ENCODE measurements at regions not wholly inside any gene's neighbourhood (a gene's known extent, or its start where the extent isn't known, plus 50 kb on each side); places are given as distances from the start of the nearest gene placed in this dataset.

DNA sequence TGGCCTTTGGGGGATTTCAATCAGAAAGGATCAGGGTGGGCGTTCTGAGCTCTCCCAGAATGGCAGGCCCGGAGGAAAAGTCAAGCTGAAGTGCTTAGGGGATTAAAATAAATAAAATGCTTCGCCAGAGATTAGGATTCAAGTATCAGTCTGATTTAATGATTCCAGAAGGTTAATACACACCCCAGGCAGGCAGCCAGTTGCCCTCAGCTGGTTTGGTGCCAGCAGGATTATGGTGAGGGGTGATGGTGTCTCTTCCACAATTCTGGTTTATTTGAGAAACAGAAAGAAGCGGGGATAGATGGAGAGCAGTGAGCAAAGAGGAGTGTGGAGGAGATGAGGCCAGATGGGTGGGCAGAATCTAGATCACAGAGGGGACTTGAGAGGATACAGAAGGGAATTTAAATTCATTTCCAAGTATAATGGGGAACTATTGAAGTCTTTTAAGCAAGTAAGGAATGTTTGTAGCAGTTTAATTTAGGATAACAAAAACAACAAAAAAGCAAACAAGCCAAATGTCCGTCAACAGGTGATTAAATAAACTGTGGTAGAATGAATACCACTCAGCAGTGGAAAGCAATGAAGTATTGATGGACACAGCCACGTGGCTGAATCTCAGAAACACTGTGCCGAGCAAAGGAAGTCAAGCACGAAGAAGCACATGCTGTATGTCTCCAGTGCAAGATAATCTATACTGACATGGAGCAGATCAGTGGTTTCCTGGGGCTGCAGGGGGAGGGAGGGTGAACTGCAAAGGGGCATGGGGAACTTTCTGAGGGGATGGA, 297.7 kb downstream of the MSX2 start:
- ATAC-seq = no peak

DNA sequence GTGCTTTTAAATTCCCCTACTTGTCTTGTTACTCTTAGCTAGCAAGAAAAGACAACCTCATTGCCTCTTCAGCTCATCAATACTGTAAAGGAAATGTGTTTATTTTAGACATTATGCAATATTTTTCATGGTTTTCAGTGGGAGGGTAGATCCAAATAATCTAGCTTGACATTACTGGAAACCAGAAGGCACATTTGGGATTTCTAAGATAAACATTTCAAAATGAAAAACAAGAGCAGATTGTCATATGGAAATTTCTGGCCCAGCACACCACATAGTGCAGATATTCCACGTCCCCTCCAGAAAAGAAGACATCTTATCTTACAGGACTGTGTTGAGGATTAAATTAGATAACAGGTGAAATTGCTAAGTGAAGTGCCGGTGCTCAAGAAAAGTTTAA, 296.9 kb downstream of the MSX2 start:
- ATAC-seq = no peak

DNA sequence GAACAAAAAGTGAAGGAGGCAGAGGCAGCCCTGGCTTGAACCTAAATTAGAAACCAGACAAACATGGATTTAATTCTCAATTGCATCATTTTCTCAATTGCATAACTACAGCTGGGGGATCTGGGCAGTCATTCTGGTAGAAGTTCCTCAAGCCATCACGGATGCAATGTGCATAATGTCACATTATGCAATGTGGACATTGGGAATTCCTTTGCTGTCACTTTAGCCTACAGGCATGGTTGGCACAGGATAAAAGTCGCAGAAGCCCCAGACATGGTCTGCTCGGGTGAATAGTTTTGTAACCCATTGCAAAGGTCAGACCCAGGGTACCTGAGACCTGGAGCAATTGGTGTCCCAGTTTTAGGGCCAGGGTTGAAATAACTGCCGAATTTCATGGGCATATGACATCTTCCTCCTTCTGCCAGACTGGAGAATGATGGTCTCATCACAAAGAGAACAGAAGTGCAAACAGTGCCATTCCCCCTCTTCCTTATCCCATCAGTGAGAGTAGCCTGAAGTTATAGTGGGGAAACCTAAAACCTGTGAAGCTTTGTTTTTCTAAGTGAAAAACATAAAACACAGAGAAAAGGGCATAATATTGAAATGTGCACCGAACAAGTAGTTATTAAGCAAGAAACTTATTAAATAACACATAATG, 290.8 kb downstream of the MSX2 start:
- no peak for ATAC-seq

DNA sequence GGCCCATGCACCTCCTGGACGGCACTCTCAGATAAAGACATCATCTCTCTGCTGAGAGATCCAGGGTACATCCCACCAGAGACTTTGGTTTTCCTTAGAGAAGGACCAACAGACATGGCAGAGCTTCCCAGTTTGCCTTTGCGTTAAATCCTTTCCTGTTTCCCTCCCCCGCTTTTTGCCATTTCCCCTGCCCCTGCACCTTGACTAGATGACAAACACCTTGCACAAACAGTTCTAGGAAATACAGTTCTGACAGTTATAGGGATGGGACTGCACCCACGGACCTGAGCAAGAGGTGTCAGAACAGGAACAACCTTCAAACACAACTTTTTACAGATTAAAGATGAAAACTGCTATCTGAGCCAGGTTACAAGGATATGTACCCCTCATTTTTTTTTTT, 288.9 kb downstream of the MSX2 start:
- ATAC-seq = no peak

DNA sequence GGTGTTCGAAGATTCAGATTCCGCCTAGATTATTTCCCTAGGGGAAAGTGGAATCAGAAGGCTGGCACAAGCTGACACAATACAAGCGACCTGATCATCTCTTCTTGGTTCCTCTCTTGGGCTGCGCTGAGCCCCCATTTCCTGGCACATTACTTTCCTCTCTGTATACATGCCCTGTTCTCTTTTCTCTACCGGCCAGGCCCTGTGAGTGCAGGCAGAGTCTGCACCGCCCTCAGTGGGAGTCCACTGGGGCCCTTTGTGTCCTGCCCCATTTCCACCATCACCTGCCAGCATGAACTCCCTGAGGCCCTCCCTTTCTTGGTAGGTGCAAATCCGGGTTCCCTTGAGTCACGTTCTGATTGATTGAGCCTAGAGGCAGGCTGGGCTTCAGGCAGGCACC, 287.9 kb downstream of the MSX2 start:
- no peak for ATAC-seq

DNA sequence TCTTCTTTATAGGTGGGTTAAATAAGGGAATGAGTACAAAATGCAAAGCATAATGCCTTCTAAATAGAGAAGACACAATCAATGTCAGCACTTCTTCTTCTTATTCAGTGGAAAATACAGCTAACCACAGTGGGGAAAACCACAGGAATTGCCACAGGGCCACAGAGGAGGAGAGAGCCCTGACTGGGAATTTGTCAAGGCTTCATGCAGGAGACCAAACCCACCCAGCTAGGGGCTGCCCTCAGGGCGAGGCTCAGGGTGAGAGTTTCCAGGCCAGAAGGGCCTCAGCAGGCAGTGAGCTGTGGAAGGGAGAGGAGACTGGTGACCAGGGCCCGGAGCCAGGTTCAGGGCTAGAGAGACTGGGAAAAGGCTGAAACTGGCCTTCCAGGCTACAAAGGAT, 279.1 kb downstream of the MSX2 start:
- ATAC-seq = no peak

DNA sequence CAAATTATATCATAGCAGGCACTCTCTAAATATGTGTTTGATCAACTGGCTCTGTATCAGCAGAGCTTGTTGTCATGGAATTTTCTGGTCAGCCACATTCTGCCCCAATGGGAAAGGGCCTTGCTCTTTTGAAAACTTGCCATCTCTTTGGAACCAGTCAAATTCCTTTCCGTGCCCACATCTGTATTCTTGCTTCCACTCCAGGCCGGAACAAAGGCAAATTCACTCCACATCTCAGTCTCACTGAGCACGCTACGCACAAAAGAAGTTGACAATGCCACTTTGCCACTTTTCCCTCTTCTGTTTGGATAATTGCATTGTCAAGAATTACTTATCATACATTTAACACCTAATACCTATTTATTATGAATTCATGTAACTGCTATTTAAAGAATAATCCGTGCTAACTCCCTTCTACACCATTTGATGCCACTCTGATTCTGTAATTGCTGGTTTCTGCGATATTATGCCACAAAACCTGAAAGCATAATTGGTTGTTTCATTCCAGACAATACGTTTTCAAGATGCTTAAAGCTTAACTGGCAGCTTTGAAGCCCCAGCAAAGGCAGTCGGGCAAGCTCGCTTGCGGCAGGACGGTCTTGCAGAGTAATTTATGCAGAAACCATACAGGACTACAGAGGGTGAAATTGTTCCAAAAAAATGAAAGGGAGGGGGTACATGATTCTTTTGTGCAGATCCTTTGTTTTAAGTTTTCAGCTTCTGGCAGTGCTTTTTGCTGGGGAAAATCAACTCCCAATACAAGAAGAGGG, 277.7 kb downstream of the MSX2 start:
- no peak for ATAC-seq

DNA sequence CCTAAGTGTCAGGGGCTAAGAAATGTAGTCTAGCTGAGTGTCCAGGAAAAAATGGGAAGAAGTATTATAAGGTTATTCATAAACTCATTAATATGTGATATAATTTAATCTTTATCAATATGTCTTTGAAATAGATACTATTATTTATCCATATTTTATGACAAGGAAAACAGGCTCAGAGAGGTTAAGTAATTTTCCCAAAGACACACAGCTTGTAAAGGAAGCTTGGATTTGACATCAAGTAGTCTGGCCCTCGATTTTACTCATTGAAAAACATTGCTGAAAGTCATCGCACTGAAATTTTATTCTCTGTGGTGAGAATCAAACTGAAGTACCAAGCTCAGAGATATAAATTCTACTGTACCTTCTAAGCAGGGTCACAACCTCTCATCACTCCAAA, 276.9 kb downstream of the MSX2 start:
- no peak for ATAC-seq

DNA sequence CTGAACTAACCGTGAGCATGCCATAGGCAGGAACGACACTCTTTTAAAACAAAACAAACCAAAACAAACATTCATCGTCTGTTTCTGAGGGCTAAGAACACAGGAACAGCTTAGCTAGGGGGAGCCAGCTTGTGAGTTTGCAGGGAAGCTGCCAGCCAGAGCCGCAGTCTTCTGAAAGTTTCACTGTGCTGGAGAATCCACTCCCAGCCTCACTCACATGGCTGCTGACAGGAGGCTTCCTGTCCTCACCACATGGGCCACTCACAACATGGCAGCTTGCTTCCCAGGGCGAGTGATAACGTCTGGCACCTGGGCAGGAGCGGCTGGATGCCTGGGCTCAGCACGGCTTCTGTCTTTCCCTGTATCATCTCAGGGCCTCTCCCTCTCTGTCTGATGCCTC, 275.2 kb downstream of the MSX2 start:
- no peak for ATAC-seq

DNA sequence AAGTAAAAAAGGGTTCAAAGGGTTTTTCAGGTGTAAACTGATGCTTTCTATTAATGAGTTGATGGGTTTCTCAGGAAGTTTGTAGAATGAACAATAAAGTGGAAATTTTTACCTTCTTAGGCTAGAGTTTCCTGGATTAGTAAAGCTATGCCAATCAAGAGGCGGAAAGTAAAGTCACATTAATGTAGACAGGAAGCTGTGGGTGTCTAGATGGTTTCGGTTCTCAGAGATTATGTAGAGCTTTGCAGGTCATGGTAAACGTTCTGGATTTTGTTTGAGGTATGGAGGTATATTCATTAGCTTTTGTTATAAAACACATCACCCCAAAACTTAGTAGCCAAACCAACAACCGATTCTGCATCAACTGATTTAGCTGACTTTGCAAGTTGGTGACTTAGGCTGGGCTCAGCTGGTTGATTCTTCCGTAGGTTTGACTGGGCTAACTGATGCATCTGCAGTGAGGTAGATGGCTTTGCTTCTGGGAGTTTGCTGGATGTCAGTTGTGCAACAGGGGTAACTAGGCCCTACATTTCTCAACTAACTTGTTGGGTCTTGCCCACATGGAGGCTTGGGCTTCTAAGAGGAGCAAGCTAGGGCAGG, 273.8 kb downstream of the MSX2 start:
- no peak for ATAC-seq

DNA sequence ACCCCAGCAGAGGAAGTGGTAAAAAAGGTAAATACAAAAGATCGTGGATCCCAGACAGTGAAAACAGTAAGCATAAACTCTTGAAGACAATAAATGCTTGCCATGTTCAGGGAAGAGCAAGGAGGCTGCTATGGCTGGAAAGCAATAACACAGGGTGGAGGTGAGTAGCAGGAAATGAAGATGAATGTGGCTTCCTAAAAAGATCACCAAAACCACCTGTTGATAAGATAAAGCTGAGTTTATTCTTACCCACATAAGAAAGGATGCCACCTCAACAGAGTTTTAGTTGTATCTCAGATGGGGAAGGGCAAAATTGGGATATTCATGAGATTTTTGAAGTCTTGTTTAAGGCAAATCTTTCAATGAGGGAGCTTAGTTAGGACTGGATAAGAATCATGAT, 273.3 kb downstream of the MSX2 start:
- no peak for ATAC-seq

DNA sequence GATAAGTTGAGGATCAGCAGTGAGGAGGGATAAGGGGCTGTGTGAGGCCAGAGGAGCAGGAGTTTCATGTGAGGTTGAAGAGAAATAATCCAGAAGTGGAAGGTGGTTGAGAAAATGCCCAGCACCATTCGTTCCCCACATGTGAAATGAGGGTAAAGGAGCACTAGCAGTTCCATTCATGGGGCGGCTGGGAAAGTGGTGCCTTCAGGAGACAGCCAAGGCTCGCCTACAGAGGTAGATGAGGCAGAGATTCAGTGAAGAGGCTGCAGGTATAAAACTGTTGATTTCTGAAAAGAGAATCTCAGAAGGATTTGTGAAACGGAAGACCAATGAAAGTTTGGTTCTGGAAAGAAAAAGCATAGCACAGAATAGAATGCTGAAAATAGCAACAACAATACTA, 272.6 kb downstream of the MSX2 start:
- ATAC-seq = no peak

DNA sequence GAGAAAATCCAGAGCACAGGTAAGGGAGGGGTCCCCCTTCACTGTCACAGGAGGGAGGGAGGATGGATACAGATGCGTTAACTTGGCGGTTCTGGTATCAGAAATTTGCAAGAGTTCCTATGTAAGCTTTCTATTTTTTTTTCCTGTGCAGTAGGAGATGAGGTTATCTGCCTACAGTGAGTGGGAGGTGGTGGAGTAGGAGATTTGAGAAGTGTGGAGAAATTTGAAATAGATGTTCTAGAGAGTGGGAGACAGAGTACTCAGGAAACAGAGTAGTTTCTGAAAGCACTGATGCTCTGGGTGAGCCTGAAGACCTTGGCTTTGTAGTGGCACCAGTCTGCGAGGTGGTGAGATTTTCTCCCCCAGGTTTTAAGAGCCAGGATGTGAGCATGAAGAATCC, 271.4 kb downstream of the MSX2 start:
- no peak for ATAC-seq

DNA sequence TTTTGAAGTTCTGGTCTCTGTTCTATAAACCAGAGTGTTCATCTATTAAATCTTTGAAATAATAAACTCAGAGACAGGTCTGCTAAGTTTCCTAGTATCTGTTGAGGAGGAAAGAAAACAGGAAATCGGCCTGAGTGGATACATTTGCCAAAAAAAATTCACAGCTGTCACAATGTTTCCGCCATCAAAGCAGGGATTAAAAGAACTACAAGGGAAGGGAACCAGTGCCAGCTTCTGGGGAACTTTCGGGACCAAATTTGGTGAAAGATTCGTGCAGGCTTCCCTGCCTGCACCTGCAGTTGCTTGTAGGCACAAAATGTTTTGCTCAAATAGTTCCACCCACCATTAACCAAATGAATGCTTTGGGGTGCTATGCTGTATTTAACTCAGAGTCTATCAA, 267.5 kb downstream of the MSX2 start:
- no peak for ATAC-seq

DNA sequence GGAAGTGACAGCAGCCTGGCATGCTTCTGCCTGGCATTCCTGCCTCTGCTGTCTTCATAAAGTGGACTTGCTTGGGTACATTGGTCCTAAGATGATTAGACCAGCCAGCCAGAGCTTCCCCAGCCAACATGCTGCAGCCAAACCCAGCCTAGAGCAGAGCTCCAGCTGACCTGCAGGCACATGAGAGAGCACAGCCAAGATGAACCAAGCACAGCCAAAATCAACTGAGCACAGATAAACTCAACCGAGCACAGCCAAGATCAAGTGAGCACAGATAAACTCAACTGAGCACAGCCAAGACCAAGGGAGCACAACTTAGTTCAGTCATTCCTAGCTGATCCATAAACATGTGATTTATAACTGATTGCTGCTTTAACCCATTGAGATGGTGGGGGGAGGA, 266.5 kb downstream of the MSX2 start:
- no peak for ATAC-seq

DNA sequence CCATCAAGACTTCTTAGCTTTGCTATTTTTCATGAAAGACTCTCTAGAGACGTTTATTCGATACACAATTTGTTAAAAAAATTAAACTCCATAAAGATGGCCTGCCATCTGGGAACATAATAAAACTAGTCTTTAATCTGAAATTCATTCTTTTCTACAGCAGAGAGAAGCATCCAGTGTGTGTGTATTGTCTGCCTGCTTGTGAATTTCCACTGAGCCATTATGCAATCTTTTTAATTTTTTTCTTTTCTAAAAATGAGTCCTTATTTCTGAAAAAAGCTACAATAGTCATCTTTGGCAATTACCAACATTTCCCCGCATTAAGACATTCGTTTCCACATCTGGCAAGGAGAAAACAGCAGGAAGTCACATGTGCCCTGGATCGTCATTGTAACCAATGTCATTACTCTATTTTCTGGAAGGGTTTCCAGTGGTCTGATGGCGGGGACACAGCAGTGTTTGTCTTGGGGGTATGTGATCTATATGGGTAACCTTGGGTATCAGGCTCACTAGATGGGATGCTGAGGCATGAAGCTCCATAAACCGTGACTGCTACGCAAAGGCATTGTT, 263.1 kb downstream of the MSX2 start:
- ATAC-seq = no peak

DNA sequence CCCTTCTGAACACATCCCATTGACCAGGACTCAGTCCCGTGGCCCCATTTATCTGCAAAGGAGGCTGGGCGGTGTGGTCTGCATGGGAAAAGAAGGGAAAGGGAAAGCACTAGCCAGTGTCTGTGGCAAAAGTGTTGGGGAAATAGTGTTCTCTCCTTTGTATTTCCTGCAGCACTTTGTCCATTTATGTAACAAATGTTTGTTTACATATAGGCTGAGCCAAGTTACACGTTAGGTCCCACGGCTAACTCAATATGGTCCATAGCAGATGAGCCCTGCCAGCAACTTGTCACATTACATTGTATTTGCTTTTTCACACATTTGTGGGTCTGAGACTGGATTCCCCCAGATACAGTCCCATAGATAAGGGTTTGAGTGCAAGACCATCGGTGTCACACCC, 260.5 kb downstream of the MSX2 start:
- no peak for ATAC-seq

DNA sequence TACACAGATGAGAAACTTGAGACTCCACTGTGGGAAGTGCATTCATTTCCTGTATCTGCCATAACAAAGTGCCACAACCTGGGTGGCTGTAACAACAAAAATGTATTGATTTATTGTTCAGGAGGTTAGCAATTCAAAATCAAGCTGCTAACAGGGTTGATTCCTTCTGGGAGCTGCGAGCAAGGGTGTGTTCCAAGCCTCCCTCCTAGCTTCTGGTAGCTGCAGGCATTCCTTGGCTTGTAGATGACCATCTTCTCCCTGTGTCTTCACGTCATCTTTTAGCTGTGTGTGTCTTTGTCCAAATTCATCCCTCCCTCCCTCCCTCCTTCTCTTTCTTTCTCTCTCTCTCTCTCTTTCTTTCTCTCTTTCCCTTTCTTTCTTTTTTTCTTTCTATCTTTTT, 258.1 kb downstream of the MSX2 start:
- ATAC-seq = no peak

DNA sequence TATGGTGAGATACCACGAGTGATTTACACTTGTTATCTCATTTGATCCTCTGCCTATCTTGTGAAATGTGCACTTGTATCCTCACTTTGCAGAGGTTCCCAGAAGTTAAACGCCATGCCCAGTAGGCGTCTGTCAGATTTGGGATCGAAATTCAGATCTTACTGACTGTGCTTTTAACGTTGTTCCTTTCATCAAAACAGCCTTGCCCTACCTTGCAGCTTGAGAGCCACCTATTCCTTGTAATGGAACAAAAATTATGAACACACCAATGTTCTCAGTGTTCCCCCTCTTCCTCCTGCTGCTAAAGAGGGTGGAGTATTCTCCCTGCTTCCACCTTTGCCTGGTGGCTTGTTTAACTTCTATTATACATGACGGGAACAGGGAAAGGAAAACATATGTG, 257.0 kb downstream of the MSX2 start:
- no peak for ATAC-seq

DNA sequence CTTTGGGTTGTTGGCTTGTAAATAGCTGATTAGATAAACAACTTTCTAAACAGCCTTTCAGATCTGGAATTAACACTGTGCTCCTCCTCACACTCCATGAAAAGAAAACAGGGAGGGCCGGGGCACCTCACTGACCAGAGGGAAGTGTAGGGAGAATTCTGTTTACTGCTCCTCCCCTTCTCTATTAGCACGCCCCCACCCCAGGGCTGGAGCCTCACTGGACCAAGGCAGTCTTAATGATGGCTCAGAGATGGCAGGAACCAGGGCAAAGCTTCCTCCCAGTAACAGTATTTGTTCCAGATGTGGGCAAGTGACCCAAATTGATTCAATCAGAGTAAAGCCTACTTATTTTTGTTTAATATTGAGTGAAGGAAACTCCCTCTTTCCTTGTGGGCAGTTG, 256.6 kb downstream of the MSX2 start:
- no peak for ATAC-seq

DNA sequence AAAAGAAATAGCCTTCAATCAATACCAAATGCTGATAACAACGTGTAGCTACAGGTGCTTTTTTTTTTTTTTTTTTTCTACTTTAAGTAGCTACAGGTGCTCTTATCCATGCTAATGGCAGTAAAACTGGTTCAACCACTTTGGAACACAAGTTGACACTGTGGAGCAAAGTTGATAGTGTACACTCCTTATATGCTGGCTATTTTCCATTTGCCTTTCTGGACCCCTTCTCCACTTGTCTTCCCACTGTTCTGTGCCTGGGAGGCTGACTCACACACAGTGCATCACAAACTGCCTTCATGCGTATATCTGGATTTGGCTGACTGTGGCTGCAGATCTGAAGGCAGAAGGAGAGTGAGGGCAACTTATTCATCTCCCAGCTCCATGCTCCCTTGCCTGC, 247.9 kb downstream of the MSX2 start:
- ATAC-seq = peak; percentile 36

DNA sequence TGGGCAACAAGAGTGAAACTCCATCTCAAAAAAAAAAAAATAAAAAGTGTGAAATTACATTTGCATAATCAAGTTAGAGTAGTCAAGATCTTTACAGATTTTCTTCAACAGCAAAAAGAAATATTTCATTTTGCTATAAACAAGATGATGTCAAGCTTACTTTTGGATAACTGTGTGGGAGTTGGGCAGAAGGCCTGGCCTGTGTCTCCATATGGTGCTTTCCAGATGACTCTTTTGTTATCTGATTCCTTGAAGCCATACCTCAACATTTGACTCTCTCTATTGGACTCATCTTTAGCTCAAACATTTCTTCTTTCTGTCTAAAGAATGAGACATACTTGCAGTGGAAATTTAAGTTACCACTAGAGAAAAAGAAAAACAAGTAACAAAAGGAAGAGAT, 246.8 kb downstream of the MSX2 start:
- no peak for ATAC-seq

DNA sequence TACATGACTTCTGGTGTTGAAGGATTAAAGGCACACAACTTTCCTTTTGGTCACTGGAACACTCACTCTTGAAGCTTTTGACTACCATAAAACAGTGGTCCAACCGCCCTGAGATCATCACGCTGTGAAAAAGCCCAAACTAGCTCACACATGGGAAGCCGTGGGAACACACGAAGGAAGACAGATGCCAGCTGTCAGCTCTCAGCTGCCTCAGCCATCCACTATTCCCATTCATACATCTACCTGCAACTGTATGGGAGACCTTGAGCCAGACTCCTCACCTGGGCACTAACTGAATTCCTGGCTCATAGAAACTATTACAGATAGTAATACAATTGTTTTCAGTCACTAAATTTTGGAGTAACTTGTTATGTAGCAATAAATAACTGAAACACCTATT, 246.1 kb downstream of the MSX2 start:
- no peak for ATAC-seq
